HepG2 (cell line): ENCODE measurements at regions not wholly inside any gene's neighbourhood (a gene's known extent, or its start where the extent isn't known, plus 50 kb on each side); places are given as distances from the start of the nearest gene placed in this dataset.
A peak's percentile ranks its signal among the peaks of the same experiment; 100 is the strongest.

Experiments
- ATAC-seq: fragments of 200-7000 bp; cut with Tn5 transposase; 3 replicates; pipeline ENCODE4 v1.9.1; 2020; ENCODE audit warnings: mild to moderate bottlenecking, moderate library complexity
- BruUV-seq: library from RNA; stranded (reverse); fragments of 400-500 nt; replicated peaks from 2 replicates; lab custom pipeline; 2021; lab: Mats Ljungman, UMichigan
- CTCF ChIA-PET: fragments of 300-600 bp; formaldehyde crosslinking; extraction: SDS; loops from one replicate; lab custom pipeline; 2021; ENCODE audit warnings: low total read pairs, inconsistent platforms, low intra/inter-chr PET ratio; lab: Yijun Ruan, JAX
- POLR2A ChIA-PET: fragments of 350-600 bp; sonication (Branson Sonifier 250); formaldehyde crosslinking; loops from one replicate; lab custom pipeline; 2020; ENCODE audit warnings: antibody characterized with exemption, inconsistent platforms; lab: Yijun Ruan, JAX
- DNase-seq: peaks from one replicate; pipeline ENCODE4 v3.0.0-alpha.2; 2015; ENCODE audit warnings: low spot score
- FAIRE-seq: peaks from 3 replicates; lab custom pipeline; 2011; peaks lifted over from hg19 to GRCh38; lab: Jason Lieb, UNC
- H2AFZ ChIP-seq: one replicate; pipeline ENCODE4 v1.6.1; 2011; ENCODE audit warnings: low read length, inconsistent platforms
- H3K27ac ChIP-seq: fragments of 300-600 bp; 3 replicates; pipeline ENCODE4 v1.8.0; 2011; ENCODE audit warnings: mixed run types, mild to moderate bottlenecking, mixed read lengths, low read length, inconsistent platforms; ENCODE audit not compliant: insufficient read depth; ENCODE audit errors: extremely low read length
- H3K27me3 ChIP-seq, 2 experiments: fragments of 200-600 bp in 1 of 2; 2 replicates in 1 of 2; 3 replicates in 1 of 2; pipeline versions ENCODE4 v1.6.0 to v1.8.0; 2011; ENCODE audit warnings: low read length in 2 of 2, mild to moderate bottlenecking in 2 of 2, moderate library complexity in 2 of 2, inconsistent platforms in 1 of 2; ENCODE audit not compliant: insufficient read depth in 2 of 2, control insufficient read depth in 1 of 2
- H3K36me3 ChIP-seq, 2 experiments: fragments of 200-600 bp in 1 of 2; replicated peaks in 1 of 2; 2 replicates in 1 of 2; 3 replicates in 1 of 2; pipeline versions ENCODE4 v1.5.1 to v1.8.0; 2011; ENCODE audit warnings: low read length in 2 of 2, inconsistent platforms in 1 of 2; ENCODE audit not compliant: insufficient read depth in 2 of 2, control insufficient read depth in 1 of 2
- H3K4me1 ChIP-seq: 2 replicates; pipeline ENCODE4 v1.5.1; 2012; ENCODE audit warnings: low read length, inconsistent platforms; ENCODE audit not compliant: insufficient read depth
- H3K4me2 ChIP-seq: 2 replicates; pipeline ENCODE4 v1.6.0; 2011; ENCODE audit warnings: low read depth, low read length, inconsistent platforms
- H3K4me3 ChIP-seq, 3 experiments: fragments of 200-600 bp in 1 of 3; sonication (generic), shearing (Covaris generic) in 1 of 3; replicated peaks in 1 of 3; 2 replicates each; pipeline ENCODE4 v1.5.1; 2011 to 2016; ENCODE audit warnings: low read length in 3 of 3, inconsistent platforms in 2 of 3, low read depth in 2 of 3, mild to moderate bottlenecking in 2 of 3, control low read depth in 1 of 3, mixed read lengths in 1 of 3; ENCODE audit not compliant: insufficient read depth in 1 of 3
- H3K79me2 ChIP-seq: one replicate; pipeline ENCODE4 v1.6.1; 2011; ENCODE audit warnings: low read length, inconsistent platforms; ENCODE audit not compliant: insufficient read depth
- H3K9ac ChIP-seq: 2 replicates; pipeline ENCODE4 v1.6.0; 2011; ENCODE audit warnings: mild to moderate bottlenecking, low read depth, low read length, inconsistent platforms; ENCODE audit not compliant: insufficient read depth
- H3K9me3 ChIP-seq: 2 replicates; pipeline ENCODE4 v1.5.1; 2012; ENCODE audit warnings: mild to moderate bottlenecking, low read length
- H4K20me1 ChIP-seq: 2 replicates; pipeline ENCODE4 v1.6.0; 2011; ENCODE audit warnings: inconsistent platforms, mild to moderate bottlenecking, low read length, moderate library complexity; ENCODE audit not compliant: insufficient read depth
- CBFB ChIP-seq: sonication (generic); formaldehyde crosslinking; IDR thresholded peaks from 2 replicates; pipeline ENCODE4 v1.4.0; 2020; ENCODE audit warnings: missing genetic modification reagents
- JUN ChIP-seq: sonication (generic); formaldehyde crosslinking; IDR thresholded peaks from 2 replicates; pipeline ENCODE4 v1.4.0; 2020; ENCODE audit warnings: mild to moderate bottlenecking, missing genetic modification reagents
- NFYB ChIP-seq: sonication (generic); formaldehyde crosslinking; IDR thresholded peaks from 2 replicates; pipeline ENCODE4 v1.4.0; 2020; ENCODE audit warnings: missing genetic modification reagents
- PHF8 ChIP-seq: sonication (generic); formaldehyde crosslinking; IDR thresholded peaks from 2 replicates; pipeline ENCODE4 v1.5.0; 2020; ENCODE audit warnings: missing genetic modification reagents
- RFX5 ChIP-seq: IDR thresholded peaks from 2 replicates; pipeline ENCODE4 v1.6.1; 2011; ENCODE audit warnings: low read depth, low read length, improper control_type of control experiment
- RFXANK ChIP-seq: IDR thresholded peaks from 2 replicates; pipeline ENCODE4 v1.6.1; 2016
- SP5 ChIP-seq: IDR thresholded peaks from 2 replicates; pipeline ENCODE4 v1.6.1; 2016; ENCODE audit warnings: low read depth, borderline replicate concordance
- ZFAT ChIP-seq: sonication (generic); formaldehyde crosslinking; conservative IDR thresholded peaks from 2 replicates; pipeline ENCODE4 v1.8.1; 2023; ENCODE audit warnings: missing genetic modification reagents, inconsistent platforms
- ZNF296 ChIP-seq: sonication (generic); formaldehyde crosslinking; conservative IDR thresholded peaks from 2 replicates; pipeline ENCODE4 v1.5.0; 2020; ENCODE audit warnings: mild to moderate bottlenecking, missing genetic modification reagents
- ZNF7 ChIP-seq: IDR thresholded peaks from 2 replicates; pipeline ENCODE4 v1.6.1; 2016; ENCODE audit warnings: missing biosample characterization, missing genetic modification reagents
- WGBS: methylation state at CpG from one replicate; pipeline ENCODE4 v1.1.6; 2017; ENCODE audit warnings: low lambda C conversion rate; 5-methylcytosine and 5-hydroxymethylcytosine counted together
- in situ Hi-C: cut with HindIII; loops from 2 replicates; pipeline ENCODE4 v1.10.0; 2017; ENCODE audit warnings: low pct_unique_long_range_greater_than_20kb; ENCODE audit not compliant: extremely low pct_ligation_motif_present
- intact Hi-C: fragments of 100-400 bp; cut with micrococcal nuclease; formaldehyde crosslinking; loops from one replicate; pipeline ENCODE4 v1.10.0; 2022; ENCODE audit not compliant: unreplicated experiment
- TF ChIP-seq, protein P1 (sequence below): sonication (generic); formaldehyde crosslinking; IDR thresholded peaks from 2 replicates; pipeline ENCODE4 v1.4.0; 2020; ENCODE audit warnings: missing genetic modification reagents, mild to moderate bottlenecking, borderline replicate concordance
- TF ChIP-seq, protein P2 (sequence below): sonication (generic); formaldehyde crosslinking; conservative IDR thresholded peaks from 2 replicates; pipeline ENCODE4 v1.8.0; 2022; ENCODE audit warnings: missing genetic modification reagents

DNA sequence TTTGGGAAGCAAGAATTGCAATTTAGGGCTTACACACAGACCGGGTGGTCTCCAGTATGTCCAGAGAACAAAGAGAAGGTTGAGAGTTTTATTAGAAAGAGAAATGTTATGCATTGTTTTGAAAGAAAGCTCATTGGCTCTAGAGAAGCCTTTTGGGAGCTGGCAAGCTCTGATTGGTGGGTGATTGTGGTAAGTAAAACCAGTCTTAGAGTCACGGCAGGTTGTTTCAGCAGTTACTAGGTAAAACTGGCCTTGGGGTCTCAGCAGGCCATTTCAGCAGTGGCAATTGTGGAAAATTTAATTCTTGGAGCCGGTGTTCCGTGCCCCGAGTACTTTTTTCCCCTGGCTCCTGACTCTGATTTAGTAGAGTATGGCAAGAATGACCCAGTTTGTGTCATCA lies 78.1 kb downstream of the MRPL46 start:
- ChIA-PET POLR2A (interaction anchor here (0.6 kb wide), 1 partner anchor 64 kb away, joined by 4 read pairs; no protein-coding TSS in a partner anchor), CTCF (no interaction called here)
- in situ Hi-C loops (no loop called here), intact Hi-C loops (no loop called here)
- peak overlapping the region; percentile 68 for H3K4me2 ChIP-seq
- no peaks in the 10 kb centered on the region for H3K9me3 ChIP-seq
- no peaks in the 10 kb centered on the region for H3K36me3 ChIP-seq
- no TSS peak for BruUV-seq
- H3K79me2 ChIP-seq, result no peaks in the 10 kb centered on the region
- DNase-seq, result peak; percentile 33
- WGBS, result 61% methylated on average over 5 of the region's 5 CpGs
- H3K27ac ChIP-seq, result peak overlapping the region; percentile 53
- H3K4me1 ChIP-seq, result peaks cover 48% of the 10 kb centered on the region
- FAIRE-seq, result no peak
- TF ChIP-seq JUN (CRISPR knock-in tag) (no peak), ZFAT (CRISPR knock-in tag) (0 out of 2 replicates have a peak, but pooled peaks have one; percentile 67), NFYB (CRISPR knock-in tag) (peak; percentile 57), RFXANK (0 out of 2 replicates have a peak, but pooled peaks have one; percentile 65), ZNF296 (no peak), PHF8 (CRISPR knock-in tag) (0 out of 2 replicates have a peak, but pooled peaks have one; percentile 8), ZNF7 (CRISPR knock-in tag) (no peak), SP5 (CRISPR knock-in tag) (no peak), CBFB (CRISPR knock-in tag) (no peak), RFX5 (peak; percentile 86)
- TF ChIP-seq, protein P1, sequence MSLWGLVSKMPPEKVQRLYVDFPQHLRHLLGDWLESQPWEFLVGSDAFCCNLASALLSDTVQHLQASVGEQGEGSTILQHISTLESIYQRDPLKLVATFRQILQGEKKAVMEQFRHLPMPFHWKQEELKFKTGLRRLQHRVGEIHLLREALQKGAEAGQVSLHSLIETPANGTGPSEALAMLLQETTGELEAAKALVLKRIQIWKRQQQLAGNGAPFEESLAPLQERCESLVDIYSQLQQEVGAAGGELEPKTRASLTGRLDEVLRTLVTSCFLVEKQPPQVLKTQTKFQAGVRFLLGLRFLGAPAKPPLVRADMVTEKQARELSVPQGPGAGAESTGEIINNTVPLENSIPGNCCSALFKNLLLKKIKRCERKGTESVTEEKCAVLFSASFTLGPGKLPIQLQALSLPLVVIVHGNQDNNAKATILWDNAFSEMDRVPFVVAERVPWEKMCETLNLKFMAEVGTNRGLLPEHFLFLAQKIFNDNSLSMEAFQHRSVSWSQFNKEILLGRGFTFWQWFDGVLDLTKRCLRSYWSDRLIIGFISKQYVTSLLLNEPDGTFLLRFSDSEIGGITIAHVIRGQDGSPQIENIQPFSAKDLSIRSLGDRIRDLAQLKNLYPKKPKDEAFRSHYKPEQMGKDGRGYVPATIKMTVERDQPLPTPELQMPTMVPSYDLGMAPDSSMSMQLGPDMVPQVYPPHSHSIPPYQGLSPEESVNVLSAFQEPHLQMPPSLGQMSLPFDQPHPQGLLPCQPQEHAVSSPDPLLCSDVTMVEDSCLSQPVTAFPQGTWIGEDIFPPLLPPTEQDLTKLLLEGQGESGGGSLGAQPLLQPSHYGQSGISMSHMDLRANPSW (CRISPR knock-in tag), result no peak
- TF ChIP-seq, protein P2, sequence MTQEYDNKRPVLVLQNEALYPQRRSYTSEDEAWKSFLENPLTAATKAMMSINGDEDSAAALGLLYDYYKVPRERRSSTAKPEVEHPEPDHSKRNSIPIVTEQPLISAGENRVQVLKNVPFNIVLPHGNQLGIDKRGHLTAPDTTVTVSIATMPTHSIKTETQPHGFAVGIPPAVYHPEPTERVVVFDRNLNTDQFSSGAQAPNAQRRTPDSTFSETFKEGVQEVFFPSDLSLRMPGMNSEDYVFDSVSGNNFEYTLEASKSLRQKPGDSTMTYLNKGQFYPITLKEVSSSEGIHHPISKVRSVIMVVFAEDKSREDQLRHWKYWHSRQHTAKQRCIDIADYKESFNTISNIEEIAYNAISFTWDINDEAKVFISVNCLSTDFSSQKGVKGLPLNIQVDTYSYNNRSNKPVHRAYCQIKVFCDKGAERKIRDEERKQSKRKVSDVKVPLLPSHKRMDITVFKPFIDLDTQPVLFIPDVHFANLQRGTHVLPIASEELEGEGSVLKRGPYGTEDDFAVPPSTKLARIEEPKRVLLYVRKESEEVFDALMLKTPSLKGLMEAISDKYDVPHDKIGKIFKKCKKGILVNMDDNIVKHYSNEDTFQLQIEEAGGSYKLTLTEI (CRISPR knock-in tag), result no peak
- no peaks in the 10 kb centered on the region for H4K20me1 ChIP-seq
- H3K27me3 ChIP-seq, result no peaks in the 10 kb centered on the region
- no peak overlapping the region; a peak in 1 of 6 replicates for H3K4me3 ChIP-seq
- peak; percentile 15; the same call in 2 of the 3 replicates for ATAC-seq
- no peak overlapping the region for H2AFZ ChIP-seq
- H3K9ac ChIP-seq, result no peak overlapping the region
